C4-2B (cell line): ENCODE measurements at regions not wholly inside any gene's neighbourhood (a gene's known extent, or its start where the extent isn't known, plus 50 kb on each side); places are given as distances from the start of the nearest gene placed in this dataset.

Source experiments
- ZFX ChIP-seq: fragments of 450-650 bp; IDR thresholded peaks from 2 replicates; pipeline ENCODE4 v1.6.1; 2017
- TF ChIP-seq, protein P1 (sequence below): fragments of 450-650 bp; conservative IDR thresholded peaks from 2 replicates; pipeline ENCODE4 v1.5.1; 2017; ENCODE audit warnings: mild to moderate bottlenecking

DNA sequence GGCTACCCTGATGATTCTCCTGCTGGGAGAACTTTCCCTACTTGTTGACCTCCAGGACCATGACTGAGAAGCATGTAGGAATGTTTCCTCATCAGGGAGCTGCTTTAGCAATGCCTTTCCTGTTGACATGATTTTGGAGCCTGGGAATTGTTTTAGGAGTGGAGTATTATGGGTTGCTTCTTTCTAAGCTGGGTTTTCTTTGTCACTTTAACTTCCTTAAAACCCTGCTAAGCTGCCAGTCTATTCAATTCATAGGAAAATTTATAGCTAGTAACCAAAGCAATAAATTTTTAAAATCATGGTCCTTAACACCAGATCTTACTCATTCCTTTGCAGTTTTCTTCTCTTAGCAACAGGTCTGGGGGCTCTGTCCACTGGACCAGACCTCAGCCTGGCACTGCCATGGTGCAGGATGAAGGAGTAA, 125.6 kb upstream of the TACR1 start:
- TF ChIP-seq, protein P1, sequence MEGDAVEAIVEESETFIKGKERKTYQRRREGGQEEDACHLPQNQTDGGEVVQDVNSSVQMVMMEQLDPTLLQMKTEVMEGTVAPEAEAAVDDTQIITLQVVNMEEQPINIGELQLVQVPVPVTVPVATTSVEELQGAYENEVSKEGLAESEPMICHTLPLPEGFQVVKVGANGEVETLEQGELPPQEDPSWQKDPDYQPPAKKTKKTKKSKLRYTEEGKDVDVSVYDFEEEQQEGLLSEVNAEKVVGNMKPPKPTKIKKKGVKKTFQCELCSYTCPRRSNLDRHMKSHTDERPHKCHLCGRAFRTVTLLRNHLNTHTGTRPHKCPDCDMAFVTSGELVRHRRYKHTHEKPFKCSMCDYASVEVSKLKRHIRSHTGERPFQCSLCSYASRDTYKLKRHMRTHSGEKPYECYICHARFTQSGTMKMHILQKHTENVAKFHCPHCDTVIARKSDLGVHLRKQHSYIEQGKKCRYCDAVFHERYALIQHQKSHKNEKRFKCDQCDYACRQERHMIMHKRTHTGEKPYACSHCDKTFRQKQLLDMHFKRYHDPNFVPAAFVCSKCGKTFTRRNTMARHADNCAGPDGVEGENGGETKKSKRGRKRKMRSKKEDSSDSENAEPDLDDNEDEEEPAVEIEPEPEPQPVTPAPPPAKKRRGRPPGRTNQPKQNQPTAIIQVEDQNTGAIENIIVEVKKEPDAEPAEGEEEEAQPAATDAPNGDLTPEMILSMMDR: no peak
- no peak for TF ChIP-seq ZFX
